GM18861 (cell line): ENCODE measurements at regions not wholly inside any gene's neighbourhood (a gene's known extent, or its start where the extent isn't known, plus 50 kb on each side); places are given as distances from the start of the nearest gene placed in this dataset.
"Not testable (repeated sequence)": the region's sequence is repeated elsewhere in the genome, so short reads cannot be mapped to it uniquely, and the experiment has no call there.

Experiments
- ATAC-seq: cut with Tn5 transposase; IDR thresholded peaks from one replicate; pipeline ENCODE4 v1.9.1; 2021; ENCODE audit not compliant: unreplicated experiment

- ATAC-seq, result no peak
Observed at GRCh38 chr12:105626653-105627052, 296.2 kb downstream of the C12orf75 start.

- no peak for ATAC-seq
Observed at GRCh38 chr12:105637470-105637869, 307.0 kb downstream of the C12orf75 start.

GRCh38 chr12:105640761-105641160 lies 310.3 kb downstream of the C12orf75 start:
- no peak for ATAC-seq

GRCh38 chr12:105641749-105642148 lies 311.3 kb downstream of the C12orf75 start:
- no peak for ATAC-seq

GRCh38 chr12:105644770-105645169 lies 314.3 kb downstream of the C12orf75 start:
- no peak for ATAC-seq

GRCh38 chr12:105654606-105655005 lies 324.1 kb downstream of the C12orf75 start:
- ATAC-seq, result no peak

GRCh38 chr12:105658389-105658788 lies 327.9 kb downstream of the C12orf75 start:
- no peak for ATAC-seq

GRCh38 chr12:105659355-105660075 lies 329.0 kb downstream of the C12orf75 start:
- ATAC-seq, result no peak

- not testable (repeated sequence) for ATAC-seq
Observed at GRCh38 chr12:105664765-105665164, 334.3 kb downstream of the C12orf75 start.

- ATAC-seq, result no peak
Observed at GRCh38 chr12:105665366-105665765, 334.9 kb downstream of the C12orf75 start.

- ATAC-seq, result no peak
Observed at GRCh38 chr12:105667973-105668743, 337.7 kb downstream of the C12orf75 start.

- no peak for ATAC-seq
Observed at GRCh38 chr12:105670672-105671071, 340.2 kb downstream of the C12orf75 start.

GRCh38 chr12:105671720-105672119 lies 341.2 kb downstream of the C12orf75 start:
- ATAC-seq, result no peak

- ATAC-seq, result no peak
Observed at GRCh38 chr12:105672121-105672975, 341.9 kb downstream of the C12orf75 start.

- no peak for ATAC-seq
Observed at GRCh38 chr12:105674871-105675699, 344.6 kb downstream of the C12orf75 start.

- ATAC-seq, result no peak
Observed at GRCh38 chr12:105676694-105677093, 346.2 kb downstream of the C12orf75 start.

- no peak for ATAC-seq
Observed at GRCh38 chr12:105677672-105678071, 347.2 kb downstream of the C12orf75 start.

GRCh38 chr12:105679982-105680381 lies 349.5 kb downstream of the C12orf75 start:
- ATAC-seq, result no peak

- ATAC-seq, result no peak
Observed at GRCh38 chr12:105681341-105681740, 350.9 kb downstream of the C12orf75 start.

- ATAC-seq, result not testable (repeated sequence)
Observed at GRCh38 chr12:105682821-105683220, 352.3 kb downstream of the C12orf75 start.
